IMR-90 (cell line): ENCODE measurements at regions not wholly inside any gene's neighbourhood (a gene's known extent, or its start where the extent isn't known, plus 50 kb on each side); places are given as distances from the start of the nearest gene placed in this dataset.

Experiments
- ATAC-seq: fragments of 200-7000 bp; cut with Tn5 transposase; 2 replicates; pipeline ENCODE4 v1.9.1; 2020; ENCODE audit warnings: low read depth, mild to moderate bottlenecking, moderate library complexity
- BruUV-seq: library from RNA; stranded (reverse); fragments of 400-500 nt; replicated peaks from 2 replicates; lab custom pipeline; 2021; lab: Mats Ljungman, UMichigan
- CTCF ChIA-PET: fragments of 300-600 bp; formaldehyde crosslinking; extraction: SDS; loops from one replicate; lab custom pipeline; 2021; ENCODE audit warnings: antibody characterized with exemption; lab: Yijun Ruan, JAX
- POLR2A ChIA-PET: fragments of 300-600 bp; sonication (Branson Sonifier 250); formaldehyde crosslinking; loops from one replicate; lab custom pipeline; 2022; ENCODE audit warnings: antibody characterized with exemption; ENCODE audit not compliant: unreplicated experiment; lab: Charles Lee
- DNase-seq: peaks from one replicate; pipeline ENCODE4 v3.0.0; 2013
- H2AFZ ChIP-seq: replicated peaks from 2 replicates; pipeline ENCODE3; 2013; ENCODE audit warnings: low read length, mild to moderate bottlenecking; ENCODE audit not compliant: poor library complexity
- H2AK5ac ChIP-seq: 2 replicates; pipeline ENCODE4 v1.6.1; 2013; ENCODE audit warnings: low read depth, low read length, inconsistent platforms
- H2AK9ac ChIP-seq: replicated peaks from 2 replicates; pipeline ENCODE3; 2013; ENCODE audit warnings: mild to moderate bottlenecking, low read depth, low read length, moderate library complexity; ENCODE audit not compliant: poor library complexity
- H2BK120ac ChIP-seq: 2 replicates; pipeline ENCODE4 v1.6.1; 2013; ENCODE audit warnings: low read depth, low read length, inconsistent platforms
- H2BK15ac ChIP-seq: 3 replicates; pipeline ENCODE4 v1.6.1; 2013; ENCODE audit warnings: low read depth, low read length, inconsistent platforms
- H2BK20ac ChIP-seq: 2 replicates; pipeline ENCODE4 v1.6.1; 2013; ENCODE audit warnings: low read depth, mild to moderate bottlenecking, inconsistent platforms, low read length, moderate library complexity
- H2BK5ac ChIP-seq: 2 replicates; pipeline ENCODE4 v1.6.1; 2013; ENCODE audit warnings: mild to moderate bottlenecking, low read depth, low read length, inconsistent platforms; ENCODE audit not compliant: poor library complexity, severe bottlenecking
- H3K14ac ChIP-seq: replicated peaks from 2 replicates; pipeline ENCODE4 v1.6.1; 2013; ENCODE audit warnings: low read depth, low read length, inconsistent platforms
- H3K18ac ChIP-seq: 2 replicates; pipeline ENCODE4 v1.6.1; 2013; ENCODE audit warnings: low read depth, low read length, control low read depth
- H3K23ac ChIP-seq: 2 replicates; pipeline ENCODE4 v1.6.1; 2013; ENCODE audit warnings: low read depth, low read length, inconsistent platforms
- H3K27ac ChIP-seq: 2 replicates; pipeline ENCODE4 v1.5.1; 2013; ENCODE audit warnings: mild to moderate bottlenecking, control low read depth, low read length; ENCODE audit not compliant: insufficient read depth
- H3K27me3 ChIP-seq: 2 replicates; pipeline ENCODE4 v1.6.1; 2013; ENCODE audit warnings: low read length; ENCODE audit not compliant: control insufficient read depth, insufficient read depth
- H3K36me3 ChIP-seq: 2 replicates; pipeline ENCODE4 v1.6.1; 2013; ENCODE audit warnings: low read length, mixed read lengths; ENCODE audit not compliant: control insufficient read depth, insufficient read depth
- H3K4ac ChIP-seq: 2 replicates; pipeline ENCODE4 v1.6.1; 2013; ENCODE audit warnings: low read depth, low read length, inconsistent platforms
- H3K4me1 ChIP-seq: 2 replicates; pipeline ENCODE4 v1.6.1; 2013; ENCODE audit warnings: low read length, mixed read lengths; ENCODE audit not compliant: control insufficient read depth, insufficient read depth
- H3K4me2 ChIP-seq: 2 replicates; pipeline ENCODE4 v1.6.1; 2013; ENCODE audit warnings: low read depth, mild to moderate bottlenecking, control low read depth, low read length, moderate library complexity
- H3K4me3 ChIP-seq: 2 replicates; pipeline ENCODE4 v1.5.1; 2013; ENCODE audit warnings: low read depth, mild to moderate bottlenecking, control low read depth, low read length, moderate library complexity; ENCODE audit not compliant: insufficient read depth
- H3K56ac ChIP-seq: 2 replicates; pipeline ENCODE4 v1.6.1; 2013; ENCODE audit warnings: low read length, inconsistent platforms; ENCODE audit not compliant: insufficient read depth; ENCODE audit errors: extremely low read depth
- H3K79me1 ChIP-seq, 2 experiments: 2 replicates each; pipeline ENCODE4 v1.6.1; 2013; ENCODE audit warnings: low read length in 2 of 2, inconsistent platforms in 1 of 2, low read depth in 1 of 2
- H3K9ac ChIP-seq: 2 replicates; pipeline ENCODE4 v1.6.1; 2013; ENCODE audit warnings: low read depth, low read length, control low read depth
- H3K9me1 ChIP-seq: 2 replicates; pipeline ENCODE4 v1.6.1; 2013; ENCODE audit warnings: low read length, inconsistent platforms; ENCODE audit not compliant: insufficient read depth
- H3K9me3 ChIP-seq: 2 replicates; pipeline ENCODE4 v1.6.1; 2013; ENCODE audit warnings: low read length; ENCODE audit not compliant: control insufficient read depth, insufficient read depth
- H4K20me1 ChIP-seq: 2 replicates; pipeline ENCODE4 v1.6.1; 2013; ENCODE audit warnings: low read length, inconsistent platforms; ENCODE audit not compliant: insufficient read depth
- H4K5ac ChIP-seq: 2 replicates; pipeline ENCODE4 v1.6.1; 2013; ENCODE audit warnings: mild to moderate bottlenecking, low read depth, low read length, control low read depth
- H4K8ac ChIP-seq, 2 experiments: 2 replicates each; pipeline ENCODE4 v1.6.1; 2013; ENCODE audit warnings: low read depth in 2 of 2, low read length in 2 of 2, control low read depth in 1 of 2, inconsistent platforms in 1 of 2
- H4K91ac ChIP-seq: 2 replicates; pipeline ENCODE4 v1.6.1; 2013; ENCODE audit warnings: low read depth, low read length, inconsistent platforms; ENCODE audit not compliant: insufficient read depth
- CHD1 ChIP-seq: IDR thresholded peaks from 2 replicates; pipeline ENCODE4 v1.6.1; 2012; ENCODE audit warnings: low read depth, low read length, improper control_type of control experiment
- FOS ChIP-seq: fragments of 150-350 bp; IDR thresholded peaks from 2 replicates; pipeline ENCODE4 v1.6.1; 2016; ENCODE audit warnings: low read depth, low read length
- MAZ ChIP-seq: IDR thresholded peaks from 2 replicates; pipeline ENCODE4 v1.6.1; 2012; ENCODE audit warnings: low read depth, mild to moderate bottlenecking, low read length, improper control_type of control experiment, moderate library complexity, borderline replicate concordance
- POLR2A ChIP-seq: IDR thresholded peaks from 2 replicates; pipeline ENCODE4 v1.6.1; 2012; ENCODE audit warnings: mild to moderate bottlenecking, low read depth, low read length
- RCOR1 ChIP-seq: IDR thresholded peaks from 2 replicates; pipeline ENCODE4 v1.6.1; 2012; ENCODE audit warnings: mild to moderate bottlenecking, low read length, improper control_type of control experiment; ENCODE audit not compliant: insufficient replicate concordance
- WGBS, 2 experiments: methylation state at CpG; one replicate each; pipeline versions ENCODE4 v1.1.5 to v1.1.7; 2013; ENCODE audit warnings: missing lambda C conversion rate in 2 of 2; ENCODE audit not compliant: insufficient read length in 1 of 2; ENCODE audit errors: extremely low coverage in 2 of 2; 5-methylcytosine and 5-hydroxymethylcytosine counted together
- dilution Hi-C: fragments of 300-500 bp; cut with HindIII; formaldehyde crosslinking; loops from one replicate; pipeline ENCODE4 v1.14.3; 2018; ENCODE audit warnings: low sequenced_read_pairs; ENCODE audit not compliant: unreplicated experiment
- in situ Hi-C: fragments of 300-500 bp; cut with MboI; formaldehyde crosslinking; loops from 3 replicates; pipeline ENCODE4 v1.14.3; 2019; ENCODE audit warnings: low sequenced_read_pairs, inconsistent platforms, mixed read lengths
- intact Hi-C: fragments of 100-400 bp; cut with micrococcal nuclease; formaldehyde crosslinking; loops from 2 replicates; pipeline ENCODE4 v1.10.0; 2022

- no TSS peak for BruUV-seq
- Histone ChIP-seq H3K79me1 (no peaks in the 10 kb centered on the region), H4K91ac (no peak overlapping the region), H4K8ac (no peak overlapping the region), H3K36me3 (no peaks in the 10 kb centered on the region), H3K4ac (no peak overlapping the region), H2AK5ac (no peak overlapping the region), H3K4me3 (no peak overlapping the region), H3K27ac (no peak overlapping the region), H2BK20ac (no peak overlapping the region), H3K27me3 (peaks cover 15% of the 10 kb centered on the region), H2AFZ (no peak overlapping the region), H2BK15ac (no peak overlapping the region), H3K4me1 (no peaks in the 10 kb centered on the region), H2BK120ac (no peak overlapping the region), H3K4me2 (no peak overlapping the region), H3K9me1 (no peaks in the 10 kb centered on the region), H3K9ac (no peak overlapping the region), H3K9me3 (no peaks in the 10 kb centered on the region), H3K18ac (no peak overlapping the region), H3K56ac (no peak overlapping the region), H3K23ac (no peak overlapping the region), H2AK9ac (no peak overlapping the region), H4K5ac (no peak overlapping the region), H2BK5ac (no peak overlapping the region), H4K20me1 (no peaks in the 10 kb centered on the region), H3K14ac (no peak overlapping the region)
- CTCF ChIA-PET, result no interaction called here
- intact Hi-C loops (no loop called here), dilution Hi-C loops (no loop called here), in situ Hi-C loops (no loop called here)
- POLR2A ChIA-PET, result no interaction called here
- TF ChIP-seq MAZ (no peak), POLR2A (no peak), RCOR1 (no peak), CHD1 (no peak), FOS (no peak)
- DNase-seq, result no peak
- no peak for ATAC-seq
- WGBS, 2 experiments, result 80% methylated on average over 11 of the region's 18 CpGs; no CpG with 5 or more reads in 1 of the 2 experiments
These were observed 400.7 kb downstream of the ZSWIM6 start for GRCh38 chr5:61732796-61733195.
